ENCODE measurements at regions not wholly inside any gene's neighbourhood (a gene's known extent, or its start where the extent isn't known, plus 50 kb on each side); places are given as distances from the start of the nearest gene placed in this dataset.

- POLR2A ChIA-PET (ENCODE audit: partially characterized antibody) = no interaction called here
Measured at GRCh38 chr2:65539633-65540032, 107.2 kb upstream of the SPRED2 start.

More at GRCh38 chr2:65539633-65540032, 107.2 kb upstream of the SPRED2 start:
- Histone ChIP-seq H3K4me2 (ENCODE audit: insufficient read depth in 1 of 2, low read depth in 2 of 2, low read length in 2 of 2) (no peak overlapping the region), H3K4ac (replicated peaks; ENCODE audit: insufficient read length, low read depth, low read length) (no peak overlapping the region), H3K56ac (replicated peaks; ENCODE audit: insufficient read length, low read depth, low read length) (no peak overlapping the region), H2BK20ac (ENCODE audit: low read length) (no peak overlapping the region), H4K8ac (ENCODE audit: extremely low read depth, insufficient read depth, low read length) (no peak overlapping the region), H3K27me3 (replicated peaks in 1 of 4; ENCODE audit: control insufficient read depth in 3 of 4, extremely low read depth in 1 of 4, insufficient read depth in 3 of 4, low read length in 3 of 4) (no peaks in the 10 kb centered on the region), H3K27ac (ENCODE audit: low read depth, low read length) (no peak overlapping the region), H2AFZ (ENCODE audit: low read length) (no peak overlapping the region), H4K20me1 (replicated peaks in 1 of 2; ENCODE audit: control insufficient read depth in 1 of 2, insufficient read depth in 2 of 2, low read length in 2 of 2) (no peaks in the 10 kb centered on the region), H3K23ac (ENCODE audit: insufficient read length) (no peak overlapping the region), H2BK12ac (ENCODE audit: low read depth, low read length) (no peak overlapping the region), H2BK5ac (ENCODE audit: low read depth, low read length) (no peak overlapping the region), H3K79me1 (ENCODE audit: low read depth, low read length) (no peaks in the 10 kb centered on the region), H3K9ac (replicated peaks in 1 of 4; ENCODE audit: extremely low read depth in 1 of 4, low read depth in 3 of 4, low read length in 3 of 4) (no peak overlapping the region), H3K9me3 (ENCODE audit: insufficient read depth in 2 of 2, low read depth in 1 of 2, low read length in 1 of 2) (no peaks in the 10 kb centered on the region), H4K91ac (replicated peaks; ENCODE audit: insufficient read length, low read length) (no peak overlapping the region), H2BK120ac (replicated peaks; ENCODE audit: low read depth, low read length) (no peak overlapping the region), H3K4me1 (replicated peaks in 1 of 4; ENCODE audit: control insufficient read depth in 3 of 4, insufficient read depth in 4 of 4, low read length in 3 of 4) (no peaks in the 10 kb centered on the region), H2AK5ac (ENCODE audit: low read depth, low read length) (no peak overlapping the region), H3K4me3 (ENCODE audit: extremely low read depth in 1 of 4, insufficient read depth in 2 of 4, low read depth in 3 of 4, low read length in 4 of 4) (no peak overlapping the region), H2BK15ac (ENCODE audit: low read length) (no peak overlapping the region), H3K18ac (ENCODE audit: extremely low read depth, low read length) (no peak overlapping the region), H3K36me3 (ENCODE audit: control insufficient read depth in 2 of 4, insufficient read depth in 4 of 4, low read length in 3 of 4) (no peaks in the 10 kb centered on the region), H3K14ac (ENCODE audit: insufficient read length) (no peak overlapping the region), H3K23me2 (ENCODE audit: low read depth, low read length) (no peaks in the 10 kb centered on the region), H3K79me2 (ENCODE audit: control insufficient read depth in 1 of 2, insufficient read depth in 2 of 2, low read length in 2 of 2) (no peaks in the 10 kb centered on the region), H4K5ac (ENCODE audit: insufficient read length, low read depth, low read length) (no peak overlapping the region)
- CTCF ChIA-PET (ENCODE audit: partially characterized antibody) = interaction anchor here (1.2 to 2.2 kb wide), 3 partner anchors 11 to 276 kb away, joined by 3 to 9 read pairs (median 3); no protein-coding TSS in a partner anchor
- WGBS, 2 experiments (ENCODE audit: extremely low coverage in 1 of 2, insufficient coverage in 1 of 2, insufficient read length in 1 of 2, insufficient replicate concordance in 2 of 2, low coverage in 1 of 2, low lambda C conversion rate in 2 of 2, missing lambda C conversion rate in 1 of 2) = 80% methylated on average over 4 of the region's 4 CpGs; no CpG with 5 or more reads in 1 of the 2 experiments
- DNase-seq (ENCODE audit: low read depth in 1 of 2, low spot score in 2 of 2) (no peak), FAIRE-seq (no peak)
- TF ChIP-seq CTBP2 (IDR thresholded peaks at IDR 0.05; ENCODE audit: borderline replicate concordance, insufficient read depth, insufficient read length, low read length) (no peak), FOSL1 (IDR thresholded peaks at IDR 0.05; ENCODE audit: insufficient read depth, low read depth, low read length) (no peak), E2F6 (IDR thresholded peaks at IDR 0.05) (no peak), CBX8 (IDR thresholded peaks at IDR 0.05; ENCODE audit: borderline replicate concordance, low read depth, low read length) (no peak), SIX5 (IDR thresholded peaks at IDR 0.05; ENCODE audit: low read depth, low read length) (no peak), SIN3A (conservative IDR thresholded peaks at IDR 0.05 in 1 of 2, IDR thresholded peaks at IDR 0.05 in 1 of 2; ENCODE audit: low read depth in 1 of 2, low read length in 2 of 2) (no peak)
